ENCODE measurements at regions not wholly inside any gene's neighbourhood (a gene's known extent, or its start where the extent isn't known, plus 50 kb on each side); places are given as distances from the start of the nearest gene placed in this dataset.

DNA sequence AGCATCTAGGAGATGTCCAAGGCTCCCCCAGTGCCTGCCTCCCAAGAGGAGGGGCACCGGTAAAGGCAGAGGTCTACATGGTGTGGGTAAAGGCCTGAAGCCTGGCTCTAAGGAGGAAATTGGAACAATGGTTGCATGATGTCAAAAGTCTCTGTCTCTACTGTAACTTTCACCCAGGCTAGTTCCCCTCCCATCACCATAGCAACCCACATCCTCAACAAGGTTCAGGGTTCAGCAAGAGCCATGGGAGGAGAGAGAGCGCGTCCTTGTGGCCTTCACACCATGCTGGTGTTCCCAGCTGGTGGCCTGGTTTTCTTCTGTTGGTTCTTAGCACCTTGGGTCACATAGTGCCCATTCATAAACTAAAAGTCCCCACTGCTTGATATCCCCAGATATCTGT, 196.7 kb upstream of the CDH5 start:
- DNase-seq = no peak

DNA sequence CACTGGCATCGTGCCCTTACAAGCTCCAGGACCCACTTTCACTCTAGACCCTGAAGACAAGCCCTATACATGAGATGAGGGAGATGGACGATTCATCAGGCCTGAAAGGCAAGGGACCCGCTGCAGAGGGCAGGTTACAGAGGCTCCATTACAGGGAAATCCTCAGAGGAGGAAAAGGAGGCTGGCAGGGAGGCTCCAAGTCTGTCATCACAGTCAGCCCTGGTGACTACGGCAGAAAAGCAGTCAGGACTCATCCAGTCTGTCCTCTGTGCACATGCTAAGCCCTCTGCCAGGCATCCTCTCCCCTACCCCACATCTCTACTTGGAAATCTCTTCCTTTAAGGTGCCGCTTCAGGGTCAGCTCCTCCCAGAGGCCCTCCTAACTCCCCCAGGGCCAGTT, 197.7 kb upstream of the CDH5 start:
- no peak for DNase-seq

DNA sequence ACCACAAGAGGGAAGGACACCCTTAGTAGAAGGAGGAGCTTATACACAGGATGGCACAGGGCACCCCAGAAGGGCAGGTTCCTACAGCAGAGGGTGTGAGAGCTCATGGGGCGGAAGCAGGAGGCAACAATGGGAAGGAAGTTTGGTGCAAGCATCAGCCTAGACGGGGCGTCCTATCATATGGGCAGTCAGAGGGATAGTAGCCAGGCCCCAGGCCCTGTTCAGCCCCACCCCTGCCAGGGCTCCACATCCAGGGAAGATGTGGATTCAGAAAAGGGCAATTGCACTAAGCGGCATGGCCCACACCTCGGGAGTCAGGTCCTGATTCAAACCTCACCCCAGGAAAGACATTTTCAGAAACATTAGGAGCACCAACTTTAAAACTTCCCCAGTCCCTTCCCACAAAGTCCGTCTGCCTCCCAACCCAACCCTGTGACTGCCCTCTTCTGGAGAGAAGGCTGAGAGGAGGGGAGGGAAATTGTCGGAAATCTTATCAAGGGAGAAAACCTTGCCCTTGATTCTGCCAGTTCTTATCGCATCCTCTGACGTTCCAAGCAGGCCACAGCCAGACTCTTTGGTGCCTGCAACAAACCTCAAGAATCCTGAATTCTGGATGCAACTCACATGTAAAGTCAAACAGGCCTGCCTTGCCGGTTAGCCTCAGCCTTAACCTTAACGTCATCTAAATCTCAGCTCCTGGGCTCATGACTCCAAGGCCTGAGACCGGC, 198.8 kb upstream of the CDH5 start:
- DNase-seq = no peak

GRCh38 chr16:66166490-66166889, 200.0 kb upstream of the CDH5 start:
- no peak for DNase-seq

- DNase-seq = no peak
Observed at GRCh38 chr16:66165879-66166278, 200.6 kb upstream of the CDH5 start.

DNA sequence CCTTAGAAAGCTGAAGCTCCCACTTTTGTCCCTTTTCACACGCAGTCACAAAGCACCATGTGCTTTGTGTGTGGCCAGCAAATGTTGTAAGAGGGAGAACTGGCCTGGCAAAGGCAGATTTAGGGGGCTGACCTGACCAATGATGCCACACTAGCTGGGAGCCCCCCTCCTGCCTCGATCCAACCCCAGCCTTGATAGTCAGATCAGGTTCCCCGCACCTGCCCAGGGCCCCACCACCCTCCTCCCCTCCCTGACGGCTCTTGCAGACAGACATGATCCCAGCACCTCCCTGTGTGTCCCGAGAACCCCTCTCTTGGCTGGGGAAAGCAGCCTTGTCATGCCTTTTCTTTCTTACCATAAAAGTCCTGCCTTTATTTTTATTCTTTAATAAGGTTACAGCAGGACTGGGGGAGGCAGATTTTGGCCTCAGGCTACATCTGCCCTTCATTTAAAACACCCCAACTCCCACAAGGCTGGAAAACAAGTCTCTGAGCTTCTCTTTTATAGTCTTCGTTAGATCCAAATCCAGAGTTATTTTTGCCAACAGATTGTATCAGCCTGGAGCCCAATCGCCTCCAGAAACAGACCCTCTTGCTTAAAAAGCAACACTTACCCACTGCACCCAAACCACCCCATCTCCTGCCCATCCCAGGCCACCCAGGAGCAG, 201.8 kb upstream of the CDH5 start:
- DNase-seq = no peak

DNA sequence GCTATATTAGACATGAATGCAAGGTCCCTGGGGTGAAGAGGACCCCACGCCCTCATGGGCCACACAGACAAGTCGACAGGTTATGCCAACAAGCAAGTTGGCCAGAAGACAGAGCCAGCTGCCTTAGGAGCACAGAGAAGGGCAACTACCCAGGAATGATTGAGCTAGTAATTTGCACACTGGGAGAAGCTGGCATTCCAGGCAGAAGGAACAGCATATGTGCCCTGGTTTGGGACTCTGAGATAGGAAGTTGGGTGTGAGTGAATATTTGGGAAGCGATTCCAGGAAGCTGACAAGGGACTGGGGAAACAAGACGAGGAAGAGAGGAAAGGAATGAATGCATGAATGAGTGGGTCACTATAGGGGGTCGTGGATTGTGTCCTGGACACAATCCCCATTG, 203.7 kb upstream of the CDH5 start:
- DNase-seq = no peak

GRCh38 chr16:66161942-66162341, 204.5 kb upstream of the CDH5 start:
- no peak for DNase-seq

DNA sequence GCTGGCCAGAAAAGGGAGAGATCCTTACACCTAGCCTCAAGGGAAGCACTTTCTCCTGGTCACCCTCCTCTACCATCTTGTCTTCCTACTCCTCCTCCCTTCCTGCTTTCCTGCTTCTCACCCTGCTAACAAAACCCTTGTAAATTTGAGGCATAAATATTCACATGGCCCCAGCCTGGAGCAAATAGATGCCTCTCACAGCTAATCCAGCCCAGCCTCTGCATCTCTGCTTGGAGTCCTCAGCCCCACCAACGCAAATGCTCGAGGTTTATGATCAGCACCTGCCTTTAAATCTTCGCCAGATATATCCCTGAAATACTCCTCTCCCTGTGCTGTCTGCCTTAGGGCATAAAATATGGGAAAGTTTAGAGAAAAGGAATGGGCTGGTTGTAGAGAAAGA, 205.2 kb upstream of the CDH5 start:
- DNase-seq = no peak

GRCh38 chr16:66159987-66160386, 206.5 kb upstream of the CDH5 start:
- peak in 1 of 2 experiments; percentile 20 for DNase-seq

DNA sequence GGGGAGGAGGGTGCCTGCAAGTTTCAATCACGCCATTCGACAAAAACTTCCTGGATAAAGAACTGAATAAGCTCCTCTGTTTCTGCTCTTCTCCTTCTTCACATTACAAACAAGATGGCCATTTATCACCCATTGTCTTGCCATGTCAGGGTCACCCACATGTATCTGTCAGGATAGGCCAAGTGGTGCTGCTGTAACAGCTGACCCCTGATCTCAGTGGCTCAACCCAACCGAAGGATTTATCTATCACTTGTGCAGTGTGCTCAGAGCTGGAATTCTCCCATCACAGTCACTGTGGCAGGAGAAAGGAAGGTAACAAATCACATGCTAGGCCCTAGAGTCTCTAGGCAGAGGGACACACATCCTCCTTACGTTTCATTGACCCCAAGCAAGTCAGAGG, 210.0 kb upstream of the CDH5 start:
- no peak for DNase-seq

GRCh38 chr16:66155933-66156332, 210.6 kb upstream of the CDH5 start:
- DNase-seq = no peak

DNA sequence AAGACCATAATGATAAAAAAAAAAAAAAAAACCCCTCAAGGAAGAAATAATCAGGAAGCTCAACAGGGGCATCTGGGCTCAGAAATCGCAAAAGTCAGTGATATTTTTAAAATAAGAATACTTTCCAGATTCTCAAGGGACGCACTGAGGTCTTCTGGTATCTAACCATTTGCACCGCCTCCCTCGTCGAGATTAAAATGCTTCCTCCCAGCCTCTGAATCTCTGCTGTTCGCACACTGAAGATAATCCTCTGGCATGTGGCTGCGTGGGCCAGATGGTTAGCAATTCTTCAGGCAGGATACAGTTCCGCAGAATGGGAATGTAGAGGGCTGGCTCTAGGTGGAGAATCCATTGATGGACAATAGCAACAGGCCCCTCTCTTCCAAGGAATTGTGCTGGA, 211.7 kb upstream of the CDH5 start:
- DNase-seq = peak; percentile 64 to 89

DNA sequence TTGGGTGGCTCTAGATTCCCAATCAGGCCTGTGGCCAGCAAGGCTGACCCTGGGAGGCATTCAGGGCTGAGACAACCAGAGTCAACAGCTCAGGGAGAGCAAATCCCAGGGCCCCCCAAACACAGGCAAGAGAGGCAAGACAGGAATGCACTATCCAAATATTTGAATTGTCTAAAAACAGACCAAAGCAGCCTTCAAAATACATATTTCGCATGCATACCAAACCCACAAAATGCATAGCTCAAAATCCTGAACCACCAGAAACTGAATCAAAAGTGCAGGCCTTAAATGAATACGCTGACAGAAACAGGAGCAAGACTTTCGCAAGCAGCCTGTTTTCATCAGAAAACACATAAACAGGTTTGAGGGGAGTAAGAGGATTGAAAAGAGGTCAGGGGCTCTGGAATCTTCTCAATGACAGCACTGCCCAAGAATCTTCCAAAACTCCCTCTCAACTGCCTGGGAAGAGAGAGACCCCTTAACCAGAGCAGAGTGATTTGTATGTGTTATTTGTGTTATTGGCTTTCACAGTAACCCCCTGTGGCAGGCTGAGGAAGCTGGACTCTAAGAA, 213.6 kb upstream of the CDH5 start:
- DNase-seq = no peak

GRCh38 chr16:66152181-66152580, 214.3 kb upstream of the CDH5 start:
- no peak for DNase-seq

DNA sequence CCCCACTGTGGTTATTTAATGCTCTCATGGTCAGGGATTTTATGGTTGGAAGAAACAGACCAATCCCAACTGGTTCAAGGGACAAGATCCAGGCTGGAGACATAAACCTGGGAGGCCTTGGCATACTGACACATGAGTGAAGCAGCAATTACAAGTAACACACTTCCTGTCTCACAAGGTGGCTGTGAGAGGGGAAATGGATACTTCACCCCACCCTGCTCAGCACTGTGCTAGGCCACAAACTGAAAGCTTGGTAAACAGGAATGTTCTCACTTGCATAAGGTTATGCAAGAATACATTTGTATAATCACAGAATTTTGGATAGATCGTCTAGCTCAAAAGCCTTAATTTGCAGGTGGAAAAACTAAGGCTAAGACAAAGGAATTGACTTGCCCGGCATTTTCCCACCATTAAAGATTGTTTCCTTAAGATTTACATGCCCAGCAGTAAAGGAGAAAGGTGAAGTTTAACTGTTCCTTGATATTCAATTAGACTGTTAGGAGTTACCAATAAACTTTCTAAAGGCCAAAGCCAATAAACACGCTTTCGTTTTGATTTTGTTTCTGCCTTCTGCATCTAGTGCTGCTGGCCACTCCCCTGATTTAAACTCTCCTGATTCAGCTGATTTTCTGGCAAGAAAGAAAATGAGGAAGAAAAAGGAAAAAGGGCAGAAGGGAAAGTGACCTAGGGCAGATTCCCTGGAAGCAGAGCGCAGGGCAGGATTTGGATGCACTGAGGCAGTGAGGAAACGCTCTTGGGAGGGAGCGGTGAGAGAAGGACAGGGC, 215.6 kb upstream of the CDH5 start:
- no peak for DNase-seq

- no peak for DNase-seq
Observed at GRCh38 chr16:66147291-66147690, 219.2 kb upstream of the CDH5 start.

DNA sequence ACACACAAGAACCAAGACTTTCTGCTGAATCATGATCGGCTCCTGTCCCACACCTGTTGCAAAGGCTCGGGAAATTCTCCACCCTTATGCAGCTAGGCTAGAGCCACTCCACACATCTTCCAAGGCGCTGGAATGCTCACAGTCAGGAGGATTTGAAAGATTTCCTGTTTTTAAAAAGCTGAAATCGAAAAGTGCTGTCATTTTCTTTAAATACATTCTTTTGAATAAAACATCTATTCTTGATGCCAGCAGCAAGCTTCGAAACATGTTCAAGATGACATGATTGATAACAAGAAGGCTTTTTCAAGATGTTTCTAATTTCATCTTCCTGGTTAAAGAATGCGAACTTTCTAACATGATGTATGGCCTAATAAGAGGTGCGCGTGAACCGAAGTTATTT, 219.7 kb upstream of the CDH5 start:
- no peak for DNase-seq

GRCh38 chr16:66144641-66145040, 221.8 kb upstream of the CDH5 start:
- peak; percentile 70 to 93 for DNase-seq

DNA sequence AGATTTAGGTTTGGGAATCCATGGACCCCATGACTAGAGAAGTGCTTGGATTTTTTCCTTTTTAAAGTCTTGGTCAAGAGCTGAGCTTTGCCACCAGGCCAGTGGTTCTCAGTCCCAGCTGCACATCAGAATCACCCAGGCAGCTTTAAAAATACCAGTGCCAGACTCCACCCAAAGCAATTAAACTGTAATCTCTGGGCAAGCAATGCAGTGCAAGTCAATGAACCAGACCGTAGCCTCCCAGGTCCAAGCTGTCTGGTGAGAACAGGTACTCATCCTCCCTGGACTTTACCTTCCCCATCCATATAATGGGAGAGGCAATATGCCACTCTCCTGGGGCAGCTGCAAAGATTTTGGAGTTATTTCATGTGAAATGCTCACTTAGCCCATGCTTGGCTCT, 223.1 kb upstream of the CDH5 start:
- DNase-seq = no peak

- DNase-seq = no peak
Observed at GRCh38 chr16:66141885-66142284, 224.6 kb upstream of the CDH5 start.

GRCh38 chr16:66137853-66138252, 228.6 kb upstream of the CDH5 start:
- no peak for DNase-seq

DNA sequence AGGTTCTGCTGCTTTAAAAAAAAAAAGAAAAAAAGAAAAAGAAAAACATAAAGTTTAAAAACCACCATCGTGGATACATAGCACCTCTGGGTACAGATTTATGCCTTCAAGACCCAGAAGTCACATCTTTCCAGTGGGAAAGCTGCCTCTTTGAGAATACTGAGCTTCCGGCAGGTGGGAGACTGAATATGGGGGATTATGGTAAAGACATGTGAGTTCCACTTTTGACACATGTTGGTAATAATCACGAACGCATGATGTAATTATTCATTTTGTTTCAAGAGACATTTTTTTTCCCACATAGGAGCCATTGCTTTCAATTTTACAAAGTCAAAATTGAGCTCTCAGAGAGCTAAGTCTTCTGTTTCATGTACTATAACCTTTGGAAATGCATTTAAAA, 229.7 kb upstream of the CDH5 start:
- no peak for DNase-seq

- no peak for DNase-seq
Observed at GRCh38 chr16:66135838-66136237, 230.7 kb upstream of the CDH5 start.

All from NCI-H524 (cell line).